ENCODE measurements at regions not wholly inside any gene's neighbourhood (a gene's known extent, or its start where the extent isn't known, plus 50 kb on each side); places are given as distances from the start of the nearest gene placed in this dataset.

DNA sequence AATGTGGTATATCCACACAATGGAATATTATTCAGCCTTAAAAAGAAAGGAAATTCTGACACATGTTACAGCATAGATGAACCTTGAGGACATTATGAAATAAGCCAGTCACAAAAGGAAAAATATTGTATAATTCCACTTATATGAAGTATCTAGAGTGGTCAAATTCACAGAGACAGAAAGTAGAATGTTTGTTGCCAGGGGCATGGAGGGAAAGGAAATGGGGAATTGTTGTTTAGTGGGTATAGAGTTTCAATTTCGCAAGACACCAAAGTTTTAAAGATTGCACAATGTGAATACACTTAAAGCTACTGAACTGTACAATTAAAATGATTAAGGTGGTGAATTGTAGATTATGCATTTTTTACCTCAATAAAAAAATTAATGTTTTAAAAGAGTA is 92.9 kb downstream of the TXNL1 start:
- no peak for DNase-seq (ENCODE audit: low read depth)

DNA sequence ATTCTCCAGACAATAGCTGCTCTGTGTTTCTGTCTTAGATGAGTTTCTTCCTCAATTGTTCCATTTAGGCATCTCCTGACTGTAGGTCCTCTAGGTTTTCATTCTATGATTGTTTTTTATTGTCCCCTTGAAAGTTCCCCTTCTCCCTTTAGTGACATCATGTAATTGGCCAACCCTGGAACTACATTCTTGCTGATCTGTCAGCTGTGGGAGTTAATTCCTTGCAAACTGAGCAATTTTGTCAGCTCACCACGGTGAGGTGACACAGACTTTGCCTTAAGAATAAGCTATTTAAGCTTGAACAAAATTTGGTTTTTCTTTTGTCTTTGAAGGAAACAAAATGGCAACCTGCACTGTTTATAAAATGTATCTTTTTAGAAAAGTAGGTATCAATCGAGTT is 95.9 kb downstream of the TXNL1 start:
- DNase-seq (ENCODE audit: low read depth): no peak

DNA sequence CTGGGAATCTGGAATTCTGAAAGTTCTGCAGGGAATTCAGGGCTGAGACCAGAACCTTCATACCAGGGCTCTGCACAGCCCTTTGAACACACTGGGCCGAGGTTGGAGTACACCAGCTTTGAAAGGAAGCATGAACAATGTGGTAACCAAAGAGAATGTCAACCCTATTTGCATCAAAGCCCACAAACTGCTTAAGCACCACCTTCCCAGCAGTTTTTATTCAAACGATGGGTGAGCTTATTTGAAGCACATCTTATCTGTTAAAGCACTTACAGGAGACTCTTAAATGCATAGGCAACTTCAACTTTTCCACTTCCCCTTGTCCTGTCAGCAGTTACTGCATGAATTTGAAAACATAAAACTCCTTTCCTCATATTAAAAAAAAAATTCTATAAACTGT is 96.6 kb downstream of the TXNL1 start:
- no peak for DNase-seq (ENCODE audit: low read depth)

DNA sequence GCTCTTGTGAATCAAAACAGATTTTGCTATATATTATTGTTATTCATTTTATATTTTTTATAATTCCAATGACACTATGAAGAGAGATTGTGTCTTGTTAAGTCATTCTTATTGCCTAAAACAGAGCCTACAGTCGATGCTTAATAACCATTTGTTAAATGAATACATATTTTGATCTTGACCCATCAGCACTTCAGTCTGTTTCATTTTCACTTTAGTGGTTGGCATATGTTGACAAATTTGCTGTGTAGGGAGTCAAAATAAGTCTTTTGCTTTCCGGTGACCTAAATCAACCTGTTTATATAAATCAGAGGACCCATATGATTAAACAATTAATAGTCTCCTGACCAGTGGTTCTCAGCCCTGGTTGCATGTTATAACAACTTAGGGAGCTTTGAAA is 97.1 kb downstream of the TXNL1 start:
- DNase-seq (ENCODE audit: low read depth): no peak

DNA sequence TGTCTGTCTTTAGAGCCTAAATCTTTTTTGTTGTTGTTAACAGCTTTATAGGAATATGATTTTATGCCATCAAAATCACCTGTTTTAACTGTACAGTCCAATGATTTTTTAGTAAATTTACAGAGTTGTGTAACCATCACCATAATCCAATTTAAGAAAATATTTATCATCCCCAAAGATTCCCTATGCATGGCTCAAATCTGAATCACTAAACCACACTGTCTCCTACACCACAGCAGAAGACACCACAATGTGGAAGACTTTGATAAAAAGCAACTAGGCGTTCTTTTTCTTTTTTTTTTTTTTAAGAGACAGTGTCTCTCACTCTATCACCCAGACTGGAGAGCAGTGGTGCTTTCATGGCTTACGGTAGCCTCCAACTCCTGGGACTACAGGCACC is 99.6 kb downstream of the TXNL1 start:
- DNase-seq (ENCODE audit: low read depth): peak; percentile 67

DNA sequence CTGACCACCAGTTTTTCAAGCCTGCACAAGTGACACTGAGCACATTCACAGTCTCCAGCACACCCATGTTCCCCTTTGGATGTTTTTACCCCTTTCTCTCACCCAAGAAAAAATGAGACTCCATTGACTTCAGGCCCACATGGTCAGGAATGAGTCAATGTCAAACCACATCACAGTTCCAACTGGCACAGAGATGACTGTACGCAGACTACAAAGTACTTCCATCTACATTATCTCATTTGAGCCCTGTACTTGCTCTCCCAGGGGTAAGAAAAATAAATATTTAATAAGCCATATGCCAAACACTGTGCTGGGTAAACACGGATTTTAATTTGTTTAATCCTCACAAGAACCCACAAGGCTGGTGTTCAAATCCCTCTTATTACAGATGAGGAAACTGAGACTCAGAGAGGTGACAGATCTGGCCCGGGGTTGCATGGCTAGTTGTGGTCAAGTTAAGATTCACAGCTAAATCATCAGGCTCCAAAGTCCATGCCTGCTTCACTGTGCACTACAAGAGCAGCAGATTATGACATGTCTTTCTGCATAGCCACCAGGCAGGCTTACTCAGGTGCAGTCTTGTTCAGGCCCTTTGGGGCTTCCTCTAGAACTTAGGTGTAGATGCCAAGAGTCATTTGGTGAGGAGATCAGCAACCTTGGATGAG is 106.1 kb downstream of the TXNL1 start:
- DNase-seq (ENCODE audit: low read depth): peak; percentile 21

DNA sequence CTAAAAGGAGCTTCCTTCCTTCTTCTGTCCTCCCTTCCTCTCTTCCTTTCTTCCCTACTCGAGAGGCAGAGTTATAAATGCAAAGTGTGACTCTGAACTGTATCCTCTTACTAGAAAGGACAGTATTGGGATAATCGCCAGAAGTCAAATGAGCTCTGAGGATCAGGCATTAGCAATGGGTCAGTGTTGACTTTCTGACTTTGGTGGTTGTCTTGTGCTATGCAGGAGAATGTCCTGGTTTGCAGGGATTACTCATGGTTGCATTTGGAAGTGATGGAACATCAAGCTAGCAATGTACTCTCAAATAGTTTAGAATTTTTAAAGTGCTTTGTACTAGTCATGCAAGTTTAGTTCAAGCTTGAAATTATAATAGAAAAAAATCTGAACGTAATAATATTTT is 115.6 kb downstream of the TXNL1 start:
- no peak for DNase-seq (ENCODE audit: low read depth)

DNA sequence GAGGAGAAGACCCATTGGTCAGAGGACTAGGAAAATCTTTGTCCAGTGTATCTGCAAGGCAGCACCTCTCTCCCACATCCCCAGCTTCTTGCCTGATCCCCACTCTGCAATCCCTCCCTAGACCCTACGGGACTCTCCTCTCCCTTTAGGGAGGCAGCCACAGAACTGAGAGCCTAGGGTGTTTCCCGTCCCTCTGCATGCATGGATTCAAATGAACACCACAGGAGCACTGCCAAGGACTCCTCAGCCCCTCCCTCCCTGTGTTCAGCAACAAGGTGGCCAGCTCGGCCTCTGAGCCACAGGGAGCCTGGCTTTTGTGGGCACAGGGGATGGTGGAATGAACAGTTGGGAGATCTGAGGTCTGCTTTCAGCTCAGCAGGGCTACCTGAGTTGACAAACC is 117.1 kb downstream of the TXNL1 start:
- DNase-seq (ENCODE audit: low read depth): no peak

DNA sequence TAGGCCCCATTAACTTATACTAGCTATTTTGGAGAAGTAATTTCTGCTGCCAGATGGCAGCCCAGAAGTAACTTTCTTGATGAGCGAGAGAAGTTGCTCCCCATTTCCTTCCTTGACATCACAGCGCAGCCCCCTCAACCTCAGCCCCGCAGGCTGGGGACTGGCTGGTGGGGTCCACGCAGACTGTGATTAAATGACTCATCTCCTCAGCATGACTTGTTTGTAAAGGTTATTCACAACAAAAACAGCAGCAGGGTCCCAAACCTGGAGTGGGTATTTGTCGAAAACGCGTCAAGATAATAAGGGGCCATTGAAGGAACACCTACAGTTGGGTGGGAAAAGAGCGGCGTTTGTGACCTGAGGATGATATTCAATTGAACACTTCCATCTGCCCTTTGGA is 120.6 kb downstream of the TXNL1 start:
- DNase-seq (ENCODE audit: low read depth): no peak

DNA sequence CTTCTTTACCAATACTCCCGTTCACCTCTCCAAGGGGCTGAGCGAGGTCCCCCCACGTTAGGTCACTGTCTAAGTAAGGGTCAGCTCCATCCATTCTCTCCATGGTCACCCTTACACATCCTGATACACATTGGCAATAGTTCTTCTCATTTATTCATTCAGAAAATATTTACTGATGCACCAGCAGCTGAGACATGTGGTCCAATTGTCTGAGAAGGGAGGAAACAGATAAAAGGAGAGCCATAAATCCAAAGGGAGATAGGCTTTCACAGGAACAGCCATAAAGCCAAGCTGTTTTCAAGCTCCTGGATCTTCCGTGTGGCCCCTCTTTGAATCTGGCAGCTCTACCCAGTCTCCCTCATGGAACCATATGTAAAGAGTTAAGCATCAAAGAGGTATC is 121.2 kb downstream of the TXNL1 start:
- DNase-seq (ENCODE audit: low read depth): no peak

DNA sequence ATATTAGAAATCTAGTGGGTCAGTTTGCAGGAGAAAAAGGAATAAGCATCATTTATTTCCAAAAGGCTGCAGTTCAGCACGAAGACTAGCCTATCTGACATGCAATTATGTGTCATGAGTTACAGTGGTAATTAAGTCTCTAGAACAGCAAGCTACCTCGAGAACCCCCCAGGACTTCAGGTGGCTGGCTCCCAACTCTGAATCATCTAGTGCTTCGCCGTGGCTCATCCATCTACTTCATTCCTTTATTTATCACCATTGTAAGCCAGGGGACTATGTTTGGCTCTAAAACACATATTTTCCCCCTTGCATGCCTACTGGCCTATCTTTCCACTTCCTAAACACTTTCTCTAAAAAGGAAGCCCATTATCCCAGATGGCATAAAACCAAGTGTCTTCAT is 121.6 kb downstream of the TXNL1 start:
- no peak for DNase-seq (ENCODE audit: low read depth)

DNA sequence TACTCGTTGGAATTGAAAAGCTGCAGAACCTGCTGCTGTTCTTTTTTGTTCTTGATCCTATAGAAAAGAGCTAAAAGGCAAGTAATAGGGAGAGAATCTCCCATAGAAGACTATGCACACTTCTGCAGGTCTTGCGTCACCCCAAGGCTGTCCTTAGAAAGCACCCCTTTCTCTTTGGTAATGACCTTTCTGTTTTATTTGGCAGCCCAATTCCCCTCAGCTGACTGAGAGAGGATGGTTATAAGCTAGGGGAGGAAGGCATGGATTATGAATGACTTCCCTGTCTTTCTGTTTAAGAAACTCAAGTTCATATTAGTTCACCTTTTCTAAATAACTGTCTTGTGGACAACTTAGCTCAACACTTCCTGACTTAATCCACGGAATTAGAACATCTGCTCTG is 122.9 kb downstream of the TXNL1 start:
- DNase-seq (ENCODE audit: low read depth): no peak

DNA sequence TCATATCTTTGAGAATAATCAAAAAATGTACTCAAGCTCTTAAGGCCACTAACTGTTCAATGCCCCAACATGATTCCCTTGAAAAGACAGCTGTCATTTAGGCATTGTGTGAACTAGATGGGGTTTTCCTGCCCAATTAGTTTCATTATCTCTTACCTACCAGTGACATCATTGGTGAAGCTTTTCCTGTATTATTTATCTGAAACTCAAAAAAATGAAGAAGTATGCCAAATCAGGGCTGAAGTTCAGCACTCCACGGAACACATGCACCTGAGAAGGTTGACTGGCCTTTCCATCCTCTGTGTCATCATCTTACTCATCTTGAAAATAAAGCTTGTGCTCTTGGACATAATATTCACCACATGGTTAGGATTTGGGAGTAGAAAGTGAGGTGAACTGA is 126.4 kb downstream of the TXNL1 start:
- DNase-seq (ENCODE audit: low read depth): no peak

DNA sequence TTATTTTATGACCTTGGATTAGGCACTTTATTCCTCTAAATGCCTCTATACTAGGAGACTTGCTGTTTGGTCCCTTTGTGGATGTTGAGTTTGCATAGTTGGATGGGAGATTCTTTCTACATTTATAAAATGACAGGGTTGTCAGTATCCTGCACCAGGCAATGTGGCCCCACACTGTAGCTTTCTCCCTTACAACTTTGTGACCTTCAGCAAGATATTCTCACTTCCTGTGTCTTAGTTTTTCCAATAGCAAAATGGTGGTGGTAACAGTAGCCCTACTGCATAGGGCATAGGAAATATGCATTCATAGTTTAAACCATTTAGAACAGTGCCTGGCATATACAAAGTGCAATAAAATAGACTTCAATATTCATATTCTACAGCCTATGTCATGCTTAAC is 128.3 kb downstream of the TXNL1 start:
- DNase-seq (ENCODE audit: low read depth): no peak

DNA sequence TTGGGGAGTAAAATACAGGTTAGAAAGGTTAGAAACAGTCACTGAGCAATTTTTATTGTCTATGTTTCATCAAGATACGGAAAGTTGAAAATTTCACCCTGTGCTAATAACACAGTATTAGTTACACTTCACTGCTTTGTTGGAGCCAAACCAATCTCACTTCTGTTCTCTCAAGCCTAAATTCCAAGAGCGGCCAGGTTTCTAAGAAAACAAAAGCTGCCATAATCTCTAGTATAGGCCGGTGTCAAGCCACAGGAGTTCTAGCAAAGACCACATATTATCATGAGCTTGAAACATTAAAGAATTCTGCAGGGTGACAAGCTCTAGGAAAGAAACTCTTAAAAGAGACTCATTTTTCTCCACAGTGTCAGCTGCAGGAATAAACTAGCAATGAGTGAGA is 128.7 kb downstream of the TXNL1 start:
- DNase-seq (ENCODE audit: low read depth): no peak

DNA sequence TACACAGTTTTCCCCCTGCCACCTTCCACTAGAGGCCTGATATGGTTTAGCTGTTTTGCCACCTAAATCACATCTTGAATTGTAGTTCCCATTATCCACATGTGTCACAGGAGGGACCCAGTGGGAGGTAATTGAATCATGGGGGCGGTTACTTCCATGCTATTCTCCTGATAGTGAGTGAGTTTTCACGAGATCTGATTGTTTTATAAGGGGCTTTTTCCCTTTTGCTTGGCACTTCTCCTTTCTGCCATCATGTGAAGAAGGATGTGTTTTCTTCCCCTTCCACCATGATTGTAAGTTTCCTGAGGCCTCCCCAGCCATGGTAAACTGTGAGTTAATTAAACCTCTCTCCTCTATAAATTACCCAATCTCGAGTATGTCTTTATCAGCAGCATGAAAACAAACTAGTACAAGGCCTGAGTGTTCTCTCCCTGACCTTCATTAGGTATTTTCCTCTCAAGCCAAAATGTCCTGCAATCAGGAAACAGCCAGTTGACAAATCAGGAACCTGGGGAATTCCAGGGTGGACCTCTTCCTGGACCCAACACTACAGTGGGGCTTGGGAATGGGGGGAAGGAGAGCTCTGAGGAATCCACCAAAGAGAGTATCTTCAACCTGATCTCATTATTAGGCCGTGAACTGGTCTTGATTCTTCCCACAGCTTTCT is 129.9 kb downstream of the TXNL1 start:
- no peak for DNase-seq (ENCODE audit: low read depth)

DNA sequence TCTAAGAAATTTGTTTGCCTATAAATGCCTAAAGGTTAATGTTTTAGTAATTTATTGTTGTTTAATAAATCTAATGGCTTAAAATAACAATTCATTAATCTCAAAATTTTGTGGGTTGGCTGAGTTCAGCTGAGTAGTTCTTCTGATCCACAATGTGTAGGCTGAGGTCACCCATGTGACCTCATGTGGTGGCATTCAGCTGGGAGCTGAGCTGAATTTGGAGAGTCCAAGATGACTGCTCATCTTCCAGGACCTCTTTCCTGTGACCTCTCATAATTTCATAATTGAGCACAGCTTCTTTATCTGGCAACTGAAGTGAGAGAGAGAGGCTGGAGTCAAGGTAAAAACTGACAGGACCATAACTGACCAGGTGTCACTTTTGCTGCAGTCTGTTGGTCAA is 132.4 kb downstream of the TXNL1 start:
- DNase-seq (ENCODE audit: low read depth): no peak

DNA sequence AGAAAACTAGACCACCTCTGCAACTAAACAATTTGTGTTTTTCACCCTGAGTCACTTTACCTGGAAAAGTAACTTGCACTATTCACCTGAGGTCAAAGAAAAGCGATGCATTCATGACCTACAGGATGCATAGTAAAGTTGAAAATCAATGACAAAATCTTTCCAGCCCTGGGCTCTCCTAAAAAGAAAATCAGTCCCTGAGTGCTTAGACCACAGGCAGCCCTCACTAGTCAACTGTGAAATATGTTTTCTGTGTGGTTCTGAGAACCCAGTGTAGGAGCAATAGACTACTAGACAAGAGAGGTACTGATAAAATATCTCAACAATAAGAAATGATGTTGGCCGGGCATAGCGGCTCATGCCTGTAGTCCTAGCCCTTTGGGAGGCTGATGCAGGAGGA is 133.1 kb downstream of the TXNL1 start:
- DNase-seq (ENCODE audit: low read depth): no peak

DNA sequence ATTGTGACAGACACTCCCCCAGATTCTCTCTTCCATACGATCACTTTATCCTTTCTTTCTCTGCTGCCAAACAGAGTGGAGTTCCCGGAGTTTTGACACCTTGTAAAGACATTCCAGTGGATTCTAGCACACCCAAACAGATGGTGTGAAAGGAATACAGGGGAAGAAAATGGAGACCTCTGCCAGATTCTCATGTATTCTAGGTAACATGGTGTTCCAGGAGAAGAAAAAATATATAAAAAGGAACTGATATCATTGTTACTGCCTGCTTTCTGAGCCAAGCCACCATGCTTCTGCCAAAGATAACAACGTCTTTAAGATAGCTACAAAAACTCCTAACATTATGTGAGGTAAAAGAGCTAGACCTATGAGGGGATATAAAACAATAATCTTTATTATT is 136.5 kb downstream of the TXNL1 start:
- no peak for DNase-seq (ENCODE audit: low read depth)

DNA sequence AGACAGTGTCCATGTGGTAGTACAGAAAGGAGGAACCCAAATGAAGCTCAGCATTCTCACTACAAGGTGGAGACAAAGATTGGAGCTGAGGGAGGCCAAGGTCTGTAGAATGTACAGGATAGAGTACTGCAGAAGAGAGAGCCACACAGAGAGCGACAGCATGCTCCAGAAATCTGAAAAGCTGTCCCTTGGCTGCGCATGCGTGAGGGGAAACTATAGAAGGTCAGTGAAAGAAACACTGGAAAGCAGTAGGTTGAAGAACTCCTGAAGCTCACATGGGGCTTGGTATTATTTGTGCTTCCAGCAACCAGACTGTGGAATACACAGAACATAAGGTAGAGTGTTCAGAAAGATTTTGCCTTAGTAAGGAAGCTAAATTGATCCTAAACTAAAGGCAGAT is 142.5 kb downstream of the TXNL1 start:
- no peak for DNase-seq (ENCODE audit: low read depth)

DNA sequence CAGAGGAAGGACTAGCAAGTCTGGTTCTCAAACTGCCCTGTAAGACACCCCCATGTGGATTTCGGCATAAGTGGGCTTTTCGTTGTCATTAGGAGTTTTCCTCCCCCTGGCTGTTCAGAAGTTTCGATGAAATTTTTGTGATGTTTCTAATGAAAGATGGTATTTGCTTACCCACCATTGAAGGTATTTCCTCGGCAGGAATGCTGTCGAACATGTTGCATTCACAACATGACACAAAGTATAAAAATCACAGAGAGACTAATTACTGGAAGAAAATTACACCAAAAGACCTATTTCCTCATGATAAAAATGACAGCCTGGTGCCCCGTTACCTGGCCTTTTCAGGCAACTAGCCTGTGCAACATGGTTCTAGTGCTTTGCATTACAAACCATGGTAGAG is 144.9 kb downstream of the TXNL1 start:
- DNase-seq (ENCODE audit: low read depth): no peak

DNA sequence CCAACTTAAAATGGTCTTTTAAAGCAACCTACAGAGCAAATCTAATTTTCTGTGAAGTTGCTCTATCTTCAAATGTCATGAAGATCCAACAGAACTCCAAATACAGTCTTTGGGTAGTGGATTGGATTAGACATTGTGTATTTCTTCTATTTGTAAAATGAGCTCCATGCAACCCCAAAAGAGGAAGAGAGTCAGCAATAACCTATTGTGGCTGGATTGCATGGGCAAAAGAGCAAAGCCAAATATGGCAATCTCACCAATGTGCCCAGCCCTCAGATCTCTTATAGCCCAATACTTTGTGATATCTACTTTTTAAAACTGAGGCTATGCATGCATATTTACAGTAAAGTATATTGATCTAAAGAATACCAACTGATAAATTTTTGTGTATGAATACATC is 146.3 kb downstream of the TXNL1 start:
- DNase-seq (ENCODE audit: low read depth): no peak

DNA sequence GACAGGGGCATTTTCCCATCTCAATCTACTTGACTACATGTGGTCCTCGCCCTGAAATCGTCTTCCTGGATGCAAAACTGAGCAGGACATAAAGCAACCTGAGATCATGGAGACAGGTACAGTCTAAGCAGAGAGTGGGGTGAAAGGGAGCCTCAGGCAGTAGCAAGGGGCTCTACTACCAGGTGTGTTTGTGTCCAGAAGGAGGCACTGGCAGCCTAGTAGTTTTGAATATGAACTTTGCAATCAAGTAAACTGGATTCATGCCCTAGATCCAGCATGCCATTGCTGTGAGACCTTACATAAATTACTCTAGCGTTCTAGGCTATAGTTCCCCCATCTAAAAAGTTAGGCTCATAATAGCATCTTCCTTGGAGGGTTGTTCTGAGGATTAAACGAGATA is 147.4 kb downstream of the TXNL1 start:
- DNase-seq (ENCODE audit: low read depth): no peak

DNA sequence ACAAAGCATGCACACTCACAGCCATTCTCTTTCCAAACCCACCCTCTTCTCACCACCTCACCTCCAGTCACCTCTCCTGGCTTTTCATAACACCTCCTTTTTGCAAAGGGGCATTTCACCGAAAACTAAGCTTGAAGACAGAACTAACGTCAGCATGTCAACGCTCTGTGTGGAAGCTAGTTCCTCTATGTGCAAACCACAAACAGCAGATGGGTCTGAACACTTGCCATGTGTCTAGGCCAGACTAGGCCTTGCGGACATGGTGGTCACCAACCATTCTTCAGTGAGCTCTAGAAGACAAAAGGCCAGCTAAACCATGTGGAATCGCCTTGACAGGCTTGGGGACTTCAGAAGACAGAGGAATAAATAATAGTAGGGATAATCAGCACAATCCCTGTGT is 148.5 kb downstream of the TXNL1 start:
- DNase-seq (ENCODE audit: low read depth): no peak

Measured in amniotic epithelial cell (primary cell).